ENCODE measurements at regions not wholly inside any gene's neighbourhood (a gene's known extent, or its start where the extent isn't known, plus 50 kb on each side); places are given as distances from the start of the nearest gene placed in this dataset.
"Not testable (repeated sequence)": the region's sequence is repeated elsewhere in the genome, so short reads cannot be mapped to it uniquely, and the experiment has no call there.

- no peak for DNase-seq (ENCODE audit: low read depth, low spot score)
Observed at GRCh38 chr3:6421666-6422445, 439.1 kb upstream of the GRM7 start.

GRCh38 chr3:6425289-6425820, 435.6 kb upstream of the GRM7 start:
- no peak for DNase-seq (ENCODE audit: low read depth, low spot score)

- not testable (repeated sequence) for DNase-seq (ENCODE audit: low read depth, low spot score)
Observed at GRCh38 chr3:6428276-6428675, 432.6 kb upstream of the GRM7 start.

GRCh38 chr3:6435951-6436350, 425.0 kb upstream of the GRM7 start:
- no peak for DNase-seq (ENCODE audit: low read depth, low spot score)

- no peak for DNase-seq (ENCODE audit: low read depth, low spot score)
Observed at GRCh38 chr3:6437631-6438030, 423.3 kb upstream of the GRM7 start.

GRCh38 chr3:6438031-6438430, 422.9 kb upstream of the GRM7 start:
- no peak for DNase-seq (ENCODE audit: low read depth, low spot score)

GRCh38 chr3:6439226-6439625, 421.7 kb upstream of the GRM7 start:
- no peak for DNase-seq (ENCODE audit: low read depth, low spot score)

GRCh38 chr3:6439824-6440223, 421.1 kb upstream of the GRM7 start:
- DNase-seq (ENCODE audit: low read depth, low spot score): no peak

GRCh38 chr3:6444888-6445658, 415.8 kb upstream of the GRM7 start:
- DNase-seq (ENCODE audit: low read depth, low spot score): no peak

GRCh38 chr3:6447166-6447801, 413.6 kb upstream of the GRM7 start:
- DNase-seq (ENCODE audit: low read depth, low spot score): no peak

GRCh38 chr3:6448011-6448410, 412.9 kb upstream of the GRM7 start:
- no peak for DNase-seq (ENCODE audit: low read depth, low spot score)

- DNase-seq (ENCODE audit: low read depth, low spot score): no peak
Observed at GRCh38 chr3:6449099-6449498, 411.8 kb upstream of the GRM7 start.

GRCh38 chr3:6452974-6453373, 407.9 kb upstream of the GRM7 start:
- no peak for DNase-seq (ENCODE audit: low read depth, low spot score)

GRCh38 chr3:6455031-6455430, 405.9 kb upstream of the GRM7 start:
- DNase-seq (ENCODE audit: low read depth, low spot score): no peak

GRCh38 chr3:6467186-6467585, 393.7 kb upstream of the GRM7 start:
- no peak for DNase-seq (ENCODE audit: low read depth, low spot score)

- DNase-seq (ENCODE audit: low read depth, low spot score): no peak
Observed at GRCh38 chr3:6468589-6468988, 392.3 kb upstream of the GRM7 start.

GRCh38 chr3:6471744-6472143, 389.2 kb upstream of the GRM7 start:
- no peak for DNase-seq (ENCODE audit: low read depth, low spot score)

- DNase-seq (ENCODE audit: low read depth, low spot score): peak; percentile 57
Observed at GRCh38 chr3:6490487-6491327, 370.2 kb upstream of the GRM7 start.

- DNase-seq (ENCODE audit: low read depth, low spot score): no peak
Observed at GRCh38 chr3:6491768-6492167, 369.1 kb upstream of the GRM7 start.

GRCh38 chr3:6492306-6492705, 368.6 kb upstream of the GRM7 start:
- no peak for DNase-seq (ENCODE audit: low read depth, low spot score)

- not testable (repeated sequence) for DNase-seq (ENCODE audit: low read depth, low spot score)
Observed at GRCh38 chr3:6498944-6499343, 362.0 kb upstream of the GRM7 start.
